ENCODE measurements at regions not wholly inside any gene's neighbourhood (a gene's known extent, or its start where the extent isn't known, plus 50 kb on each side); places are given as distances from the start of the nearest gene placed in this dataset.

GRCh38 chr1:113021430-113022085 lies 51.4 kb upstream of the LRIG2 start:
- intact Hi-C loops (cut with micrococcal nuclease; ENCODE audit: unreplicated experiment), result no loop called here
- TF ChIP-seq, protein P1, sequence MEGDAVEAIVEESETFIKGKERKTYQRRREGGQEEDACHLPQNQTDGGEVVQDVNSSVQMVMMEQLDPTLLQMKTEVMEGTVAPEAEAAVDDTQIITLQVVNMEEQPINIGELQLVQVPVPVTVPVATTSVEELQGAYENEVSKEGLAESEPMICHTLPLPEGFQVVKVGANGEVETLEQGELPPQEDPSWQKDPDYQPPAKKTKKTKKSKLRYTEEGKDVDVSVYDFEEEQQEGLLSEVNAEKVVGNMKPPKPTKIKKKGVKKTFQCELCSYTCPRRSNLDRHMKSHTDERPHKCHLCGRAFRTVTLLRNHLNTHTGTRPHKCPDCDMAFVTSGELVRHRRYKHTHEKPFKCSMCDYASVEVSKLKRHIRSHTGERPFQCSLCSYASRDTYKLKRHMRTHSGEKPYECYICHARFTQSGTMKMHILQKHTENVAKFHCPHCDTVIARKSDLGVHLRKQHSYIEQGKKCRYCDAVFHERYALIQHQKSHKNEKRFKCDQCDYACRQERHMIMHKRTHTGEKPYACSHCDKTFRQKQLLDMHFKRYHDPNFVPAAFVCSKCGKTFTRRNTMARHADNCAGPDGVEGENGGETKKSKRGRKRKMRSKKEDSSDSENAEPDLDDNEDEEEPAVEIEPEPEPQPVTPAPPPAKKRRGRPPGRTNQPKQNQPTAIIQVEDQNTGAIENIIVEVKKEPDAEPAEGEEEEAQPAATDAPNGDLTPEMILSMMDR (conservative IDR thresholded peaks at IDR 0.05), result peak; percentile 24; the same call in 1 of the 2 replicates
- TF ChIP-seq EZH2 (IDR thresholded peaks at IDR 0.05; ENCODE audit: low read depth), result no peak
- Histone ChIP-seq H3K27me3 (ENCODE audit: insufficient read depth, low read depth) (no peaks in the 10 kb centered on the region), H3K4me2 (peak overlapping the region; percentile 2; the same call in 1 of the 2 replicates), H3K9me3 (ENCODE audit: insufficient read depth, low read depth) (no peaks in the 10 kb centered on the region), H3K4me1 (replicated peaks; ENCODE audit: insufficient read depth) (peaks cover 13% of the 10 kb centered on the region; the same call in 1 of the 2 replicates), H2AFZ (no peak overlapping the region), H3F3A (ENCODE audit: insufficient read depth, low read depth) (peaks cover 17% of the 10 kb centered on the region), H4K20me1 (ENCODE audit: insufficient read depth) (no peaks in the 10 kb centered on the region), H3K79me2 (ENCODE audit: low read depth) (no peaks in the 10 kb centered on the region), H3K4me3 (no peak overlapping the region), H3K36me3 (ENCODE audit: low read depth) (no peaks in the 10 kb centered on the region), H3K9me2 (ENCODE audit: insufficient read depth) (no peaks in the 10 kb centered on the region), H3K27ac (0 out of 2 replicates have a peak overlapping the region, but pooled peaks have one; percentile 6)
- POLR2A ChIA-PET (ENCODE audit: unreplicated experiment), result no interaction called here
- BruUV-seq (replicated peaks), result no TSS peak
- CTCF ChIA-PET, result interaction anchor here (0.6 kb wide), 4 partner anchors 27 to 663 kb away, joined by 3 to 9 read pairs (median 4); no protein-coding TSS in a partner anchor
- peak in 1 of 2 experiments; percentile 83 for DNase-seq
